GM23338 (cell line): ENCODE measurements at regions not wholly inside any gene's neighbourhood (a gene's known extent, or its start where the extent isn't known, plus 50 kb on each side); places are given as distances from the start of the nearest gene placed in this dataset.

ENCODE experiments used
- ATAC-seq: fragments of 200-7000 bp; cut with Tn5 transposase; 3 replicates; pipeline ENCODE4 v1.9.1; 2020
- DNase-seq: peaks from one replicate; pipeline ENCODE4 v3.0.0-alpha.2; 2015; ENCODE audit warnings: low spot score
- H2AFZ ChIP-seq: fragments of 200-600 bp; sonication (generic); 2 replicates; pipeline ENCODE4 v1.8.0; 2016; ENCODE audit warnings: antibody characterized with exemption, mild to moderate bottlenecking, moderate library complexity
- H3F3A ChIP-seq: fragments of 200-600 bp; sonication (generic); replicated peaks from 2 replicates; pipeline ENCODE4 v1.8.0; 2017; ENCODE audit warnings: antibody characterized with exemption, mixed run types, low read depth
- H3K27ac ChIP-seq: fragments of 200-600 bp; sonication (generic); 2 replicates; pipeline ENCODE4 v1.6.1; 2016; ENCODE audit warnings: low read depth
- H3K27me3 ChIP-seq: fragments of 200-600 bp; sonication (generic); 2 replicates; pipeline ENCODE4 v1.8.0; 2016; ENCODE audit warnings: mild to moderate bottlenecking, mixed run types, moderate library complexity; ENCODE audit not compliant: insufficient read depth
- H3K36me3 ChIP-seq: fragments of 200-600 bp; sonication (generic); 2 replicates; pipeline ENCODE4 v1.8.0; 2016; ENCODE audit warnings: mild to moderate bottlenecking; ENCODE audit not compliant: insufficient read depth
- H3K4me1 ChIP-seq: fragments of 200-600 bp; sonication (generic); 2 replicates; pipeline ENCODE4 v1.8.0; 2016; ENCODE audit warnings: mild to moderate bottlenecking, moderate library complexity; ENCODE audit not compliant: insufficient read depth
- H3K4me2 ChIP-seq: fragments of 200-600 bp; sonication (generic); 2 replicates; pipeline ENCODE4 v1.7.1; 2017; ENCODE audit warnings: mixed run types
- H3K4me3 ChIP-seq: fragments of 200-600 bp; sonication (generic); 2 replicates; pipeline ENCODE4 v1.6.1; 2016; ENCODE audit warnings: mixed run types
- H3K79me2 ChIP-seq: fragments of 200-600 bp; sonication (generic); replicated peaks from 2 replicates; pipeline ENCODE4 v1.8.0; 2017; ENCODE audit warnings: mild to moderate bottlenecking; ENCODE audit not compliant: insufficient read depth
- H3K9me2 ChIP-seq: fragments of 200-600 bp; sonication (generic); 2 replicates; pipeline ENCODE4 v1.8.0; 2017; ENCODE audit not compliant: insufficient read depth
- H4K20me1 ChIP-seq: fragments of 200-600 bp; sonication (generic); replicated peaks from 2 replicates; pipeline ENCODE4 v1.8.0; 2017; ENCODE audit warnings: mild to moderate bottlenecking; ENCODE audit not compliant: insufficient read depth
- H3K27ac Mint-ChIP-seq: 2 replicates; pipeline ENCODE4 v1.8.0; 2020; ENCODE audit warnings: inconsistent platforms, mild to moderate bottlenecking, moderate library complexity, mixed read lengths
- H3K27me3 Mint-ChIP-seq: 3 replicates; pipeline ENCODE4 v1.8.0; 2022; ENCODE audit warnings: low read depth, mild to moderate bottlenecking, moderate library complexity, mixed read lengths, inconsistent platforms; ENCODE audit not compliant: insufficient read depth, poor library complexity
- H3K36me3 Mint-ChIP-seq: 3 replicates; pipeline ENCODE4 v1.8.0; 2021; ENCODE audit warnings: low read depth, mild to moderate bottlenecking, inconsistent platforms, moderate library complexity, mixed read lengths
- H3K4me1 Mint-ChIP-seq: 3 replicates; pipeline ENCODE4 v1.8.0; 2020; ENCODE audit warnings: mild to moderate bottlenecking, inconsistent platforms, mixed read lengths
- H3K4me3 Mint-ChIP-seq: 3 replicates; pipeline ENCODE4 v1.8.0; 2021; ENCODE audit warnings: moderate library complexity, mild to moderate bottlenecking, inconsistent platforms, mixed read lengths
- H3K9me3 Mint-ChIP-seq: 3 replicates; pipeline ENCODE4 v1.8.0; 2020; ENCODE audit warnings: moderate library complexity, mild to moderate bottlenecking, inconsistent platforms, mixed read lengths
- CTCF ChIP-seq, 2 experiments: fragments of 200-600 bp in 1 of 2; sonication (generic) in 1 of 2; conservative IDR thresholded peaks; 2 replicates each; pipeline versions ENCODE4 v1.5.1 to v1.6.1; 2016 to 2017; ENCODE audit warnings: antibody characterized with exemption in 2 of 2, low read depth in 2 of 2, mild to moderate bottlenecking in 2 of 2, moderate library complexity in 1 of 2
- JUNB ChIP-seq: IDR thresholded peaks from one replicate; pipeline ENCODE4 v1.6.1; 2016; ENCODE audit warnings: antibody characterized with exemption; ENCODE audit not compliant: unreplicated experiment
- NANOG ChIP-seq: IDR thresholded peaks from 2 replicates; pipeline ENCODE4 v1.6.1; 2016; ENCODE audit warnings: antibody characterized with exemption, borderline replicate concordance
- POLR2AphosphoS5 ChIP-seq: IDR thresholded peaks from 2 replicates; pipeline ENCODE4 v1.6.1; 2016; ENCODE audit warnings: antibody characterized with exemption, low read depth
- ZNF462 ChIP-seq: fragments of 250-450 bp; sonication (Bioruptor Pico); IDR thresholded peaks from 2 replicates; pipeline ENCODE4 v1.5.0; 2020; ENCODE audit warnings: mild to moderate bottlenecking, moderate library complexity

GRCh38 chr12:89189448-89189847 lies 162.9 kb downstream of the DUSP6 start (continued):
- TF ChIP-seq POLR2AphosphoS5 (no peak), NANOG (no peak)

GRCh38 chr12:89187507-89187906 lies 164.8 kb downstream of the DUSP6 start:
- no peak overlapping the region for H3K4me3 ChIP-seq
- no peak overlapping the region for H3K4me2 ChIP-seq
- H3K4me1 ChIP-seq = no peaks in the 10 kb centered on the region
- H3K9me2 ChIP-seq = no peaks in the 10 kb centered on the region; the same call in 1 of the 2 replicates
- H3K36me3 Mint-ChIP-seq = peaks cover 8% of the 10 kb centered on the region; the same call in 2 of the 3 replicates
- no peak overlapping the region for H3K4me3 Mint-ChIP-seq
- H3K27ac ChIP-seq = no peak overlapping the region
- no peaks in the 10 kb centered on the region for H3K27me3 Mint-ChIP-seq
- H4K20me1 ChIP-seq = no peaks in the 10 kb centered on the region
- no peak for ATAC-seq
- DNase-seq = no peak
- TF ChIP-seq JUNB (no peak), CTCF (conservative IDR thresholded peaks at IDR 0.05; ENCODE audit: low read depth in 2 of 2) (no peak), ZNF462 (CRISPR knock-in tag) (no peak)
- H3K27me3 ChIP-seq = no peaks in the 10 kb centered on the region
- H2AFZ ChIP-seq = no peak overlapping the region
- H3K9me3 Mint-ChIP-seq = peaks cover 9% of the 10 kb centered on the region; the same call in 2 of the 3 replicates
- H3K27ac Mint-ChIP-seq = no peak overlapping the region
- no peaks in the 10 kb centered on the region for H3F3A ChIP-seq
- H3K36me3 ChIP-seq = no peaks in the 10 kb centered on the region
- no peaks in the 10 kb centered on the region for H3K4me1 Mint-ChIP-seq
- H3K79me2 ChIP-seq = no peaks in the 10 kb centered on the region
